ENCODE measurements at regions not wholly inside any gene's neighbourhood (a gene's known extent, or its start where the extent isn't known, plus 50 kb on each side); places are given as distances from the start of the nearest gene placed in this dataset.

GRCh38 chr18:6616981-6617380 lies 112.5 kb upstream of the ARHGAP28 start:
- Mint-ChIP-seq H3K27me3 (ENCODE audit: insufficient read depth, unreplicated experiment) (no peaks in the 10 kb centered on the region), H3K9me3 (ENCODE audit: unreplicated experiment) (peaks cover 10% of the 10 kb centered on the region), H3K4me3 (ENCODE audit: unreplicated experiment) (no peak overlapping the region), H3K4me1 (ENCODE audit: low read depth, unreplicated experiment) (no peaks in the 10 kb centered on the region), H3K27ac (ENCODE audit: unreplicated experiment) (no peak overlapping the region), H3K36me3 (ENCODE audit: insufficient read depth, unreplicated experiment) (no peaks in the 10 kb centered on the region)
- no peak for TF ChIP-seq CTCF (IDR thresholded peaks at IDR 0.05; ENCODE audit: insufficient read depth in 1 of 2, low read depth in 1 of 2, low read length in 1 of 2, severe bottlenecking in 1 of 2, unreplicated experiment in 1 of 2)
- CTCF ChIA-PET: no interaction called here
- no peak overlapping the region for H3K4me3 ChIP-seq (ENCODE audit: low read depth, low read length)
- no peaks in the 10 kb centered on the region for H3K4me1 ChIP-seq
- BruUV-seq (replicated peaks): no TSS peak
- no peak for DNase-seq
- no peaks in the 10 kb centered on the region for H3K27me3 ChIP-seq (replicated peaks; ENCODE audit: control insufficient read depth, insufficient read depth, low read length)
- peaks cover 4% of the 10 kb centered on the region; the same call in 1 of the 2 replicates for H3K9me3 ChIP-seq
- H3K36me3 ChIP-seq (ENCODE audit: control insufficient read depth, insufficient read depth, low read length): no peaks in the 10 kb centered on the region
- POLR2A ChIA-PET: no interaction called here
- intact Hi-C loops (cut with micrococcal nuclease; ENCODE audit: unreplicated experiment): no loop called here

- no peak overlapping the region for H3K27ac Mint-ChIP-seq (ENCODE audit: unreplicated experiment)
- BruUV-seq (replicated peaks): no TSS peak
- H3K4me1 ChIP-seq: no peaks in the 10 kb centered on the region
- no peak for DNase-seq
- H3K36me3 Mint-ChIP-seq (ENCODE audit: insufficient read depth, unreplicated experiment): no peaks in the 10 kb centered on the region
- peaks cover 10% of the 10 kb centered on the region for H3K9me3 Mint-ChIP-seq (ENCODE audit: unreplicated experiment)
- ChIA-PET CTCF (no interaction called here), POLR2A (no interaction called here)
- peaks cover 6% of the 10 kb centered on the region for H3K4me1 Mint-ChIP-seq (ENCODE audit: low read depth, unreplicated experiment)
- H3K27me3 ChIP-seq (replicated peaks; ENCODE audit: control insufficient read depth, insufficient read depth, low read length): no peaks in the 10 kb centered on the region
- no peaks in the 10 kb centered on the region for H3K9me3 ChIP-seq
- H3K27me3 Mint-ChIP-seq (ENCODE audit: insufficient read depth, unreplicated experiment): no peaks in the 10 kb centered on the region
- no peak overlapping the region for H3K4me3 ChIP-seq (ENCODE audit: low read depth, low read length)
- H3K4me3 Mint-ChIP-seq (ENCODE audit: unreplicated experiment): no peak overlapping the region
- intact Hi-C loops (cut with micrococcal nuclease; ENCODE audit: unreplicated experiment): no loop called here
- no peak for TF ChIP-seq CTCF (IDR thresholded peaks at IDR 0.05; ENCODE audit: insufficient read depth in 1 of 2, low read depth in 1 of 2, low read length in 1 of 2, severe bottlenecking in 1 of 2, unreplicated experiment in 1 of 2)
- H3K36me3 ChIP-seq (ENCODE audit: control insufficient read depth, insufficient read depth, low read length): no peaks in the 10 kb centered on the region
Measured at GRCh38 chr18:6621437-6621836, 108.1 kb upstream of the ARHGAP28 start.

- Mint-ChIP-seq H3K4me3 (ENCODE audit: unreplicated experiment) (no peak overlapping the region), H3K36me3 (ENCODE audit: insufficient read depth, unreplicated experiment) (no peaks in the 10 kb centered on the region), H3K9me3 (ENCODE audit: unreplicated experiment) (peaks cover 10% of the 10 kb centered on the region), H3K27ac (ENCODE audit: unreplicated experiment) (no peak overlapping the region), H3K27me3 (ENCODE audit: insufficient read depth, unreplicated experiment) (no peaks in the 10 kb centered on the region), H3K4me1 (ENCODE audit: low read depth, unreplicated experiment) (peaks cover 6% of the 10 kb centered on the region)
- no peaks in the 10 kb centered on the region for H3K4me1 ChIP-seq
- no peak overlapping the region for H3K4me3 ChIP-seq (ENCODE audit: low read depth, low read length)
- no peaks in the 10 kb centered on the region for H3K36me3 ChIP-seq (ENCODE audit: control insufficient read depth, insufficient read depth, low read length)
- ChIA-PET POLR2A (no interaction called here), CTCF (no interaction called here)
- no peaks in the 10 kb centered on the region for H3K27me3 ChIP-seq (replicated peaks; ENCODE audit: control insufficient read depth, insufficient read depth, low read length)
- no peaks in the 10 kb centered on the region for H3K9me3 ChIP-seq
- BruUV-seq (replicated peaks): no TSS peak
- intact Hi-C loops (cut with micrococcal nuclease; ENCODE audit: unreplicated experiment): no loop called here
- DNase-seq: no peak
- TF ChIP-seq CTCF (IDR thresholded peaks at IDR 0.05; ENCODE audit: insufficient read depth in 1 of 2, low read depth in 1 of 2, low read length in 1 of 2, severe bottlenecking in 1 of 2, unreplicated experiment in 1 of 2): no peak
Measured at GRCh38 chr18:6623278-6623677, 106.2 kb upstream of the ARHGAP28 start.

Data from Caco-2 (cell line).